HG03558 (cell line): ENCODE measurements at regions not wholly inside any gene's neighbourhood (a gene's known extent, or its start where the extent isn't known, plus 50 kb on each side); places are given as distances from the start of the nearest gene placed in this dataset.

Source experiments
- ATAC-seq: cut with Tn5 transposase; IDR thresholded peaks from one replicate; pipeline ENCODE4 v1.9.1; 2021; ENCODE audit warnings: moderate number of reproducible peaks; ENCODE audit not compliant: unreplicated experiment; ENCODE audit errors: extremely low read depth

GRCh38 chr1:204736836-204737235, 51.3 kb upstream of the LRRN2 start:
- no peak for ATAC-seq

GRCh38 chr1:204738506-204738905, 53.0 kb upstream of the LRRN2 start:
- no peak for ATAC-seq

GRCh38 chr1:204740354-204740753, 54.8 kb upstream of the LRRN2 start:
- ATAC-seq: no peak

- ATAC-seq: no peak
Observed at GRCh38 chr1:204741440-204741839, 55.9 kb upstream of the LRRN2 start.

- ATAC-seq: no peak
Observed at GRCh38 chr1:204742676-204743251, 57.2 kb upstream of the LRRN2 start.

GRCh38 chr1:204744107-204744779, 58.7 kb upstream of the LRRN2 start:
- no peak for ATAC-seq

GRCh38 chr1:204746838-204747442, 61.4 kb upstream of the LRRN2 start:
- no peak for ATAC-seq

- ATAC-seq: no peak
Observed at GRCh38 chr1:204751480-204751879, 65.9 kb upstream of the LRRN2 start.

GRCh38 chr1:204751883-204752687, 66.5 kb upstream of the LRRN2 start:
- no peak for ATAC-seq

GRCh38 chr1:204752688-204753040, 67.1 kb upstream of the LRRN2 start:
- no peak for ATAC-seq

- ATAC-seq: no peak
Observed at GRCh38 chr1:204754821-204755220, 69.3 kb upstream of the LRRN2 start.

GRCh38 chr1:204756349-204756748, 70.8 kb upstream of the LRRN2 start:
- ATAC-seq: no peak

GRCh38 chr1:204756811-204757210, 71.3 kb upstream of the LRRN2 start:
- ATAC-seq: no peak

- no peak for ATAC-seq
Observed at GRCh38 chr1:204758601-204759000, 73.1 kb upstream of the LRRN2 start.

- no peak for ATAC-seq
Observed at GRCh38 chr1:204760350-204760749, 74.8 kb upstream of the LRRN2 start.

GRCh38 chr1:204760757-204761156, 75.2 kb upstream of the LRRN2 start:
- ATAC-seq: no peak

- peak; percentile 75 for ATAC-seq
Observed at GRCh38 chr1:204763773-204764427, 78.4 kb upstream of the LRRN2 start.

GRCh38 chr1:204769997-204770396, 84.5 kb upstream of the LRRN2 start:
- ATAC-seq: no peak

GRCh38 chr1:204771358-204771757, 85.8 kb upstream of the LRRN2 start:
- no peak for ATAC-seq

GRCh38 chr1:204773246-204773645, 87.7 kb upstream of the LRRN2 start:
- no peak for ATAC-seq

- no peak for ATAC-seq
Observed at GRCh38 chr1:204775546-204775945, 90.0 kb upstream of the LRRN2 start.
